AG10803 (cell line): ENCODE measurements at regions not wholly inside any gene's neighbourhood (a gene's known extent, or its start where the extent isn't known, plus 50 kb on each side); places are given as distances from the start of the nearest gene placed in this dataset.

Source experiments
- DNase-seq: peaks from one replicate; pipeline ENCODE4 v3.0.0; 2010; ENCODE audit warnings: low read depth
- H3K4me3 ChIP-seq: 2 replicates; pipeline ENCODE4 v1.5.1; 2011; ENCODE audit warnings: mild to moderate bottlenecking, low read length, control low read depth
- CTCF ChIP-seq: conservative IDR thresholded peaks from 2 replicates; pipeline ENCODE4 v1.5.1; 2011; ENCODE audit warnings: mild to moderate bottlenecking, low read length, control low read depth, inconsistent platforms

GRCh38 chr3:167120828-167121227 is 259.3 kb downstream of the ZBBX start:
- no peak overlapping the region for H3K4me3 ChIP-seq
- no peak for DNase-seq
- no peak for TF ChIP-seq CTCF

- no peak overlapping the region for H3K4me3 ChIP-seq
- no peak for TF ChIP-seq CTCF
- no peak for DNase-seq
Measured at GRCh38 chr3:167116120-167116922, 263.8 kb downstream of the ZBBX start.

GRCh38 chr3:167115331-167115934 is 264.7 kb downstream of the ZBBX start:
- DNase-seq: no peak
- H3K4me3 ChIP-seq: no peak overlapping the region
- TF ChIP-seq CTCF: no peak

- TF ChIP-seq CTCF: no peak
- H3K4me3 ChIP-seq: no peak overlapping the region
- DNase-seq: no peak
Measured at GRCh38 chr3:167114619-167115018, 265.5 kb downstream of the ZBBX start.

GRCh38 chr3:167113035-167113830 is 266.9 kb downstream of the ZBBX start:
- no peak for DNase-seq
- TF ChIP-seq CTCF: no peak
- no peak overlapping the region for H3K4me3 ChIP-seq

- no peak overlapping the region for H3K4me3 ChIP-seq
- TF ChIP-seq CTCF: no peak
- no peak for DNase-seq
Measured at GRCh38 chr3:167110901-167111300, 269.2 kb downstream of the ZBBX start.
